Nephron (organoid): ENCODE measurements at regions not wholly inside any gene's neighbourhood (a gene's known extent, or its start where the extent isn't known, plus 50 kb on each side); places are given as distances from the start of the nearest gene placed in this dataset.

Experiments
- H3K27ac Mint-ChIP-seq, 3 experiments: 2 replicates each; pipeline ENCODE4 v1.8.0; 2020; ENCODE audit warnings: mixed read lengths in 3 of 3, mild to moderate bottlenecking in 2 of 3, moderate library complexity in 1 of 3
- H3K27me3 Mint-ChIP-seq: 2 replicates; pipeline ENCODE4 v1.8.0; 2021; ENCODE audit warnings: low read depth, mild to moderate bottlenecking, moderate library complexity, mixed read lengths
- H3K36me3 Mint-ChIP-seq: 2 replicates; pipeline ENCODE4 v1.8.0; 2020; ENCODE audit warnings: low read depth, mixed read lengths
- H3K4me1 Mint-ChIP-seq: 2 replicates; pipeline ENCODE4 v1.8.0; 2020; ENCODE audit warnings: mixed read lengths
- H3K4me3 Mint-ChIP-seq, 3 experiments: 2 replicates each; pipeline ENCODE4 v1.8.0; 2020; ENCODE audit warnings: mild to moderate bottlenecking in 3 of 3, mixed read lengths in 3 of 3, moderate library complexity in 2 of 3
- H3K9me3 Mint-ChIP-seq: 2 replicates; pipeline ENCODE4 v1.8.0; 2020; ENCODE audit warnings: mixed read lengths
- TF ChIP-seq, protein P1 (sequence below), 3 experiments: fragments of 200-600 bp; sonication (generic); IDR thresholded peaks; one replicate each; pipeline ENCODE4 v1.5.0; 2021; ENCODE audit warnings: antibody characterized with exemption in 3 of 3; ENCODE audit not compliant: unreplicated experiment in 3 of 3

DNA sequence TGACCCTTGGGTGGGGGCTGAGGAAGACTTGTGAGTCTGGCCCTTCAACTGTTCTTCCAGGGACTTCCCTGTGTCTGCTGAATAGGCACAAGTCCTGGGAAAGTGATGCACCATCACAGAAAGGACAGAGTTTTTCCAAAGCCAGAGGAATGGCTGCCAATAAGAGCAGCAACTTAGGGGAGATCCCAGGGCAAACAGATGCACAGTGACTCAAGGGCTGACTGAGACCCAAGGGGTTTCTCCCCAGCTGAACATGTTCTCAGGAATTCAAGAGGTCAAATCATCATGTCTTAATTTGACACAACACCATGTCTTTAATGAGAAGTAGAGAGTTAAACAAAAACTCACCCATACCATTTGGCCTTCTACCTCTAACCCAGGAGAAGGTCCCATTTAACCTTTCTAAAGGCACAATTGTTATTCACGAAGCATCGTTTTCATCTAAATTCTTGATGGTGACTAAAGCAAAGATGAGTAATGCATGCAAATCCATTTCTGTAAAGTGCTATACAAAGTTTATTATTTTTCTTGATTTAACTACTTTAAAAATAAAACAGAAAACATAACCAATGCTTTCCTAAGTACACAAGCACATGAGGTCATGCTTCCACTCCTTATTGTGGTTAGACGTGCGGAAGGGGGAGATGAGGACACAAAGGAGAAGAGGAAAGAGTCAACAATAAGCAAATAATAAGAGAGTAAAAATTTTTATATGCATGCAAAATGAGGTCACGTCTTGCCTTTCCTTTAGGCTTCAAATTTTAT lies 324.1 kb downstream of the PLK2 start:
- Mint-ChIP-seq H3K36me3 (no peaks in the 10 kb centered on the region), H3K27ac (no peak overlapping the region), H3K9me3 (no peaks in the 10 kb centered on the region), H3K4me1 (peaks cover 33% of the 10 kb centered on the region), H3K27me3 (no peaks in the 10 kb centered on the region), H3K4me3 (no peak overlapping the region)
- TF ChIP-seq, protein P1, sequence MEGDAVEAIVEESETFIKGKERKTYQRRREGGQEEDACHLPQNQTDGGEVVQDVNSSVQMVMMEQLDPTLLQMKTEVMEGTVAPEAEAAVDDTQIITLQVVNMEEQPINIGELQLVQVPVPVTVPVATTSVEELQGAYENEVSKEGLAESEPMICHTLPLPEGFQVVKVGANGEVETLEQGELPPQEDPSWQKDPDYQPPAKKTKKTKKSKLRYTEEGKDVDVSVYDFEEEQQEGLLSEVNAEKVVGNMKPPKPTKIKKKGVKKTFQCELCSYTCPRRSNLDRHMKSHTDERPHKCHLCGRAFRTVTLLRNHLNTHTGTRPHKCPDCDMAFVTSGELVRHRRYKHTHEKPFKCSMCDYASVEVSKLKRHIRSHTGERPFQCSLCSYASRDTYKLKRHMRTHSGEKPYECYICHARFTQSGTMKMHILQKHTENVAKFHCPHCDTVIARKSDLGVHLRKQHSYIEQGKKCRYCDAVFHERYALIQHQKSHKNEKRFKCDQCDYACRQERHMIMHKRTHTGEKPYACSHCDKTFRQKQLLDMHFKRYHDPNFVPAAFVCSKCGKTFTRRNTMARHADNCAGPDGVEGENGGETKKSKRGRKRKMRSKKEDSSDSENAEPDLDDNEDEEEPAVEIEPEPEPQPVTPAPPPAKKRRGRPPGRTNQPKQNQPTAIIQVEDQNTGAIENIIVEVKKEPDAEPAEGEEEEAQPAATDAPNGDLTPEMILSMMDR (IDR thresholded peaks at IDR 0.05; ENCODE audit: unreplicated experiment in 3 of 3), result no peak

DNA sequence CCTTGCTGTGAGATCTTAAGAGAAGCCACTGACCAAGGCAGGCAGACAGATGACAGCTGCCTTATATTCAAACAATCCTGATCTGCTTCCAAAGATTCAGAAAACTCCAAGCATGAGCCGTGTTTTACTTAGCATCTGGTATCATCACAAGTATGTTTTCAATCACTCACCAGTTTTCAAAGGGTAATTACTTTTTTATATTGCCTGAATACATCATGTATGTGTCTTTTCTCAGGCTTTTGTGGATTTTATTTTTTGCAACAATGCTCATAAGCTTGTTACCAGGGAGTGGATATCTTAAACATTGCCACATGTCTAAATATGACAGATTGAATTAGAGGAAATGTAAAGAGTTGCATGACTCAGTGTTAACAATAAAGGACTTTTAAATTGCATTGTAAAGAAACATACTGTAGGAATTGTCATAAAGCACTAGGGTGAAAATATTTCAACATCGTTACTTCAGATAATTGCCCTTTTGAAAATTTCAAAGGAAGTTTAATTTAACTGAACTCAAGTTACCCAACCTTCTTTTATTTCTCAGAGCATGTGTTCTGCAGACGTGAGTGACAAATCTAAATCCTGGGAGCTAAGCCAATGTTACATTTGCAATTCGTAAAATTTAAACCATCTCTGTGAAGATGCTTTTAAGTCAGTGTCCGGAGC lies 326.1 kb downstream of the PLK2 start:
- H3K27ac Mint-ChIP-seq, result peak overlapping the region; percentile 12 to 37 (median 16)
- no peaks in the 10 kb centered on the region for H3K9me3 Mint-ChIP-seq
- H3K27me3 Mint-ChIP-seq, result no peaks in the 10 kb centered on the region
- TF ChIP-seq, protein P1 (IDR thresholded peaks at IDR 0.05; ENCODE audit: unreplicated experiment in 3 of 3), result no peak
- H3K36me3 Mint-ChIP-seq, result no peaks in the 10 kb centered on the region
- no peak overlapping the region for H3K4me3 Mint-ChIP-seq
- H3K4me1 Mint-ChIP-seq, result peaks cover 33% of the 10 kb centered on the region

GRCh38 chr5:58133216-58133615 lies 326.7 kb downstream of the PLK2 start:
- no peaks in the 10 kb centered on the region for H3K27me3 Mint-ChIP-seq
- no peaks in the 10 kb centered on the region for H3K36me3 Mint-ChIP-seq
- TF ChIP-seq, protein P1 (IDR thresholded peaks at IDR 0.05; ENCODE audit: unreplicated experiment in 3 of 3), result no peak
- H3K4me1 Mint-ChIP-seq, result peaks cover 34% of the 10 kb centered on the region
- H3K4me3 Mint-ChIP-seq, result no peak overlapping the region
- no peaks in the 10 kb centered on the region for H3K9me3 Mint-ChIP-seq
- H3K27ac Mint-ChIP-seq, result peak overlapping the region; percentile 12 to 37 (median 16)

- peak overlapping the region in 2 of 3 experiments; percentile 70 to 93 for H3K27ac Mint-ChIP-seq
- peak overlapping the region in 1 of 3 experiments; percentile 8 for H3K4me3 Mint-ChIP-seq
- TF ChIP-seq, protein P1 (IDR thresholded peaks at IDR 0.05; ENCODE audit: unreplicated experiment in 3 of 3), result no peak
- H3K4me1 Mint-ChIP-seq, result peaks cover 44% of the 10 kb centered on the region
- H3K27me3 Mint-ChIP-seq, result no peaks in the 10 kb centered on the region
- no peaks in the 10 kb centered on the region for H3K9me3 Mint-ChIP-seq
- H3K36me3 Mint-ChIP-seq, result no peaks in the 10 kb centered on the region
Measured at GRCh38 chr5:58127255-58128220, 332.3 kb downstream of the PLK2 start.

GRCh38 chr5:58123501-58123900 lies 336.4 kb downstream of the PLK2 start:
- Mint-ChIP-seq H3K36me3 (no peaks in the 10 kb centered on the region), H3K27me3 (no peaks in the 10 kb centered on the region), H3K9me3 (no peaks in the 10 kb centered on the region), H3K4me1 (peaks cover 60% of the 10 kb centered on the region), H3K27ac (no peak overlapping the region), H3K4me3 (no peak overlapping the region)
- TF ChIP-seq, protein P1 (IDR thresholded peaks at IDR 0.05; ENCODE audit: unreplicated experiment in 3 of 3), result no peak
